ENCODE measurements at regions not wholly inside any gene's neighbourhood (a gene's known extent, or its start where the extent isn't known, plus 50 kb on each side); places are given as distances from the start of the nearest gene placed in this dataset.
A peak's percentile ranks its signal among the peaks of the same experiment; 100 is the strongest.
"Not testable (repeated sequence)": the region's sequence is repeated elsewhere in the genome, so short reads cannot be mapped to it uniquely, and the experiment has no call there.

DNA sequence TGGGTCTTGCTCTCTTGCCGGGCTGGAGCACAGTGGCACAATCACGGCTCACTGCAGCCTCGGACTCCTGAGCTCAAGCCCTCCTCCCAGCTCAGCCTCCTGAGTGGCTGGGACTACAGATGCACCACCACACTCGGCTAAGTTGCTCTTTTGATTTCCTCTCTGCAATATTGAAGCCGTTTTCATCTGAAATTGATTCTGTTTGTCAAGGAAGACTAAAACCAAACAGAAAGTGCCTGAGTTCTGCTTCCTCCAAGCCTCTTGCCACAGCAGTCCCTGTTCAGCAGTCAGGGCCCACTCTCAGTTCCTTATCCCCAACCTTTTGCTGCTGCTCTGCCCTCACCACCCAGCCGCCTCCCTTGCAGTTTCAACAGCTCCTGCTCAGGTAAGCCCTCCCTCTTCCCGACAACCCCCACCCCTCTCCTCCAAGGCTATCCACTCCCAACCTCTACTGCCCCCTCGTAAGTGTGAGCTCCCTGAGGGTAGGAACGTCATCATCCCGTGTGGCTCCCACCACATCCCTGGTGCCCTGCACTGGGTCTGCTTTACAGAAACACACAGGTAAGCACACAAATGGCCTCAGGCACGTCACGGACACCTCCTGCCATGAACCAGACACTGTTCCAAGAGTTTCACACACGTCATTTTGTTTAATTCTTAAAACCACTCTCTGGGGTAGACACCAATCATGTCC, 70.7 kb upstream of the TAB2 start:
- no peak for DNase-seq

DNA sequence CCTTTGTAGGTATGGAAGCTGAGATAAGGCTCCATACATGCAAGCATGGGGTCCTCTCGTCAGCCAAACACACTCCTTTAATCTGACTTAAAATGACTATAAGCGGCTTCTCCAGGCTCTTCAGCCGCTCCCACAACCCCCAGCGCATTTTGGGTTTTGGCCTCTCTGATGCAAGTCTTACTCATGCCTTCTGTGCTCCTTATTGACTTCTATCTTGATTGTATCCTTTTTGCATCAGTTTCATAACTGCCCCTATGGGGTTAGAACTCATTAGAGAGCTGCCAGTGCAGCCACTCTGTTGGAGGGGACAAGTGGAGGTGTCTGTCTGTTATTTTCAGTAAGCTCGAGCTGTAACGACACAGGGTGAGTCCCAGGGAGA, 70.1 kb upstream of the TAB2 start:
- no peak for DNase-seq

DNA sequence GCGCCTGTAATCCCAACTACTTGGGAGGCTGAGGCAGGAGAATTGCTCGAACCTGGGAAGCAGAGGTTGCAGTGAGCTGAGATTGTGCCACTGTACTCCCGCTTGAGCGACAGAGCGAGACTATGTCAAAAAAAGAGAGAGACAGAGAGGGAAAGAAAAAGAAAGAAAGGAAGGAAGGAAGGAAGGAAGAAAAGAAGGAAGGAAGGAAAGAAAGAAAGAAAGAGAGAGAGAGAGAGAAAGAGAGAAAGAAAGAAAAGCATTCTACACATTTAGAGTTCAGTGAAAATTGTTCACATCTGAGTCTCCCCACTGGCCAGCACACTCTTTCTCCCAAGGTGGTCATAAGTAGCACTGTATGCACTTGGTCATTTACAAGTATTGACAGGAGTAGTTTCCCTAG, 69.2 kb upstream of the TAB2 start:
- DNase-seq = not testable (repeated sequence)

DNA sequence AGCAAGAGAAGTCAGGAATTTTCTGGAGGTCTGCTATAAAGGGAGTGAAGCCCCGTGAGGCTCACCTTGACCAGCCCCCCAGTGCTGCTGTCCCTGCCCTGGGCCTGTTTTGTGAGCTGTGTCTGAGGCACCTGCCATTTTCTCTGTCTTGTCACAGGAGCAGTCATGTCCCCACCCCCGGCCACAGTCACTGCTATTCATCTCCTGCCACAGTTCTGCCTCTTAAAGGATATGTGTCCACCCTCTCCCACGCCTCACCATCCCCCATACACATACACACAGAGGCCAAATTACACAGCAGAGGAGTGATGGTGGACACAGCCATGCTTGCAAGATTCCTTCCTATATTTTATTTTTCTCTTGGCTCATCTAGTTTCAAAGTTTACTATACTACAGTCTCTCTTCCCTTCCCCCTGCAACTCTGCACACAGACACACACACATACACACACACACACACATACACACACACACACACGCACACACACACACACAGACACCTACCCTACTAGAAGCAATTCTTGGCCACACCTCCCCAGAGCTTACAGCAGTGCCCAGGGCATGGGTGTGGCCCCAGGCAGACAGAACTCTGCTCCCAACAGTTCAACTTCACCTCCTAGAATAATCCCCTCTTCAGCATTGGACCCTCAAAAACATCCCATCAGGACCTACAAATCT, 68.7 kb upstream of the TAB2 start:
- no peak for DNase-seq

DNA sequence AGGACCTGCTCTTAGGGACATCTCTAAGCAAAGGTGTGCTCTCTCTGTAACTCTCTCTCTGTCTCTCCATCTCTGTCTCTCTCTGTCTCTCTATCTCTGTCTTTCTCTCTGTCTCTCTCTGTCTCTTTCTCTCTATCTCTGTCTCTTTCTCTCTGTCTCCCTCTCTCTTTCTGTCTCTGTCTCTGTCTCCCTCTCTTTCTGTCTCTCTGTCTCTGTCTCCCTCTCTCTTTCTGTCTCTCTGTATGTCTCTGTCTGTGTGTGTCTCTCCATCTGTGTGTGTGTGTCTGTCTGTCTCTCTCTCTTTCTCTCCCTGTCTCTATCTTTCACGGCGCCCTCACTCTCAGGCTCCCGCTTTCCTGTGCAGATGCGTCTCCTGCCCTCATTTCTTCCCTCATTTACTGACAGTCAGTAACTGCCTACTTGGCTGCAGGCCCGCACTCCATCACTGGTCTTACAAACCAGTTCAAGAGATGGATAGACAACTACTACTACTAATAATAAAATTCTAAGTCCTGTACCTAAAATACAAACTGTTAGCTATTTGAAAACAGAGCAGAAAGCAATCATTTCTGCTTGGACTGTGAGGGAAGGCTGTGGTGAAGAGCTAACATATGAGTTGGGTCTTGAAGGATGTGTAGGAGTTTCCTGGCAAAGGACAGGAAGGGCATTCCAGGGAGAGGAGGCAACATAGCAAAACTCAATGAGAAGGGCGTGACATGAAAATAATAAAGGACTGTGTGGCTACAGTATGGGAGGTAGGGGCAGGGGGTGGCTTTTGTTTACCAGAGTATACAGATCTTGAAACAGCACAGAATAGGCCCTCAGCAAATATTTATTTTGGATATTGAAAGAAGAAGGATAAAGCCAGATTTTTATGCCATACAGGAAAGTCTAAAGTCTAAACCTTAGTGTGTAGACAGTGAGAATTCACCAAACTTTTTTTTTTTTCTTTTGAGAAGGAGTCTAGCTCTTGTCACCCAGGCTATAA, 67.8 kb upstream of the TAB2 start:
- DNase-seq = no peak

DNA sequence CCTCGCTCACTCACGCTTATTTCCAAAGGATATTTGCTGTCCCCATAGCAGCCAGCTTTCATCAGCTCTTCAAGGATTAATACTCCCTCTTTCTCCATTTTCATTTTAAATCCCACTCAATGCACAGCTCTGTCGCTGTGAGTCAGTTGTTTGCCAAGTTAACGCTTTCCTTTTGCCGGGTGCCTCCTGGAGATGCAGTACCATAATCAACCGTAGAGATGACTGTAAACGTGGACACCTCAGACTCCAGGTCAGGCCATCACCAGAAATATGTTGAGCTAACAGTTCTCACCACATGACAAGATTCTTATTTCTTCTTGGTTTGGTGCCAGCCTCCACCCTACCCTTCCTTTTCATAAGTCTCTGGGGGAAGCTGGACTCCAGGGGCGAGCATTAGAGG, 66.6 kb upstream of the TAB2 start:
- DNase-seq = no peak

DNA sequence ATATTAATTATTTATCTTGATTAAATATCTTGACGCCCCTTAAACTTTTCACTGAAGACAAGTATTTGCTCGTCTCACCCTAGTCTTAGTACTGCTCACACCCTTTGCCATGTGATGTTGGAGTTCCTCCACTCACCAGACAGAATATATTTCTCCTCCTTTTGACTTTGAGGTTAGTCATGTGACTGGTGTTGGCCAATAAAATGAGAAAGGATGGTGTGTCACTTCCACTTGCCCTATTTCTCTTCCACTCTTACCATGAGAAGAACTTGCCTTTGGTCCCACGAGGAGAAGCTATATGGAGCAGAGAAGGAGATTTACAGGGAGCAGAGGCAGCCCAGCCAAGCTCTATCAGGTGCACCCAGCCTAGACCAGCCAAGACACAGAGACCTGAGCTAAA, 64.9 kb upstream of the TAB2 start:
- no peak for DNase-seq

DNA sequence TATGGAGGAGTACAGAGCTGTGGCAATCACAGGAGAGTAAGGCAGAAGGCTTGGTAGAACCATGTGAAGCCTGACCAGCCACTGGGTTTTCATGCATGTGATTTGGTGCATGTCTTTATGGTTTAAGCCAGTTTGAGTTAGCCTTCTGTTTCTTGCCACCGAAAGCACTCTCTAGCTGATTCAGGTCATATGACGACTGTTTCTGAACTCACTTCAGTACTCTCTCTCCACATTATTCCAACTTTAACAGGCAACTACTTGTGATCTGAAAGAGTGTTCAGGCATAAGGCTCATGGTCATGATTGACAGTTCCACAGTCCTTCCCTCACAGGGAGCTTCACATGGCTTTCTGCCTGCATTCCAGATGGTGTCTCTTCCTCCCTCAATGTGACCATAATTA, 63.3 kb upstream of the TAB2 start:
- DNase-seq = no peak

DNA sequence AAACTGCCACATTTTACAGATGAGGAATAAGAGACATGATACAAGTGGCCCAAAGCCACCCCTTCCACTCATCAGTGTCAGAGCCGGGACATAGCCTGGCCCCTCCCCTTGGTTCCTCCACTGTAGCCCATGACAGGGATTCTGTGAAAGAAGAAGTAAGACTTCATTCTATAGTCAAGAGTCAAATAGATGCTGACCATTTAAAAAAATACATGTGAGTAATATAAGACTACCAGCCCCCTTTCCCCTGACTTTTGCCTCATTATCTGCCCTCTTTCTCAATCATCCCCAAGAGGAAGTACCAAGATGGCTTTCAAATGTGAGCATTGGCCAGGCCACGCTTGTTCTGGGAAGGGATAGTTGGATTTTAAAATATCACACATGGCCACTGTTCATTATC, 57.8 kb upstream of the TAB2 start:
- no peak for DNase-seq

DNA sequence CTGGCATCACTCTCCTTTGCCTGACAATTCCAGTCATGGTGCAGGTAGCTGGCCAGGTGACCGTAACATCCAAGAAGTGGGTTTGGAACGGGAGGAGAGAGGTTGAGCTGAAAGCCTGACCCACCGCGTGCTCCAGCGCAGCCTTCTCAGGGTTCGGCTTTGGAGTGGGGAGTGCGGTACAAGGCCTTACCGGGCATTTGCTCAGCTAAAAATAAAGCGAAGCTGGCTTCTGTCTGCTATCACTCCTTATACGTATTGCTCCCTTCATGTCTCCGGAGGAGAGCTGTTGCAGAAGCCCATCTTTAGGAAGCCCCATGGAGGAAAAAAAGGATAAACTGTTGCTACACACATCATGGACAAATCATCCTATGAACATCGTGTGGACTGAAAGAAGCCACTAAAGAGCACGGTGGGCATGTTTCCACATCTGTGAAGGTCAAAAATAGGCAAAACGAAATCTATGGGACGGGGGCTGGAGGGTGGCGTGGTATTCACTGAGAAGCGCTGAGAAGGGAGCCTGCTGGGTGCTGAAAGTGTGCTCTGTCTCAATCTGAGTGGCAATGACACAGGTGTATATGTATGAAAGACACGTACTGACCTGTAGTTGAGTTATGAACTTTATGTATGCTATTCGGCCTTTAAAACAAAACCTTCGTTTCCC, 57.2 kb upstream of the TAB2 start:
- no peak for DNase-seq

DNA sequence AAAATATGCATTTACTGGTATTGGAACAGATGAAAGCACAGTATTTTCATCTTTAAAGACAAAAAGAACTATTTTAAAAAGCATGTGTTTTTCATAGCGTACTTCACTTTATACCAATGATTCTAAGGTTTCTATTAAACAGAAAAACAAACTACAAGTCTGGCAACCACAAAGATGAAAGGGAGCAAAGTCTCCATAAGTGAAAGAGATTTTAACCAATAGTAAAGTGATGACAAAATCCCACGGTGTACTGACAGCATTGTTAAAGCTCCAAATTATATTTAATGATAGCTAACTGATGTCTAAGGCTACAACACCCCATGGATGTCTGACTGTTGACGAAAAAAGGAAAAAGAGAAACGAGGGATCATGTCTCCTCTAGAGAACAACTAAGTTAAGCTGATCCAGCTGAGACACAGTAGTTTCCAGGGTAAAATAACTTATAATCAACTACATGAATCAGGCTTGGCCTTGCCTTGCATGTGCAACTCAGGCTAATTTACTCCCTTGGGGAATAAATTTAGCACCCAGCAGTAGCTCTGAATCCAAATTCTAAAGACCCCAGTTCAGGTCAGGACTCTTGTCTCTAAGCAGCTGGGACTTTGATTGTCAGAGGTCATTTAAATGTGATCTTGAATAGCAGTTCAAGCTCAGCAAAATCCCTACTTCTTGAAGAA, 56.0 kb upstream of the TAB2 start:
- no peak for DNase-seq

DNA sequence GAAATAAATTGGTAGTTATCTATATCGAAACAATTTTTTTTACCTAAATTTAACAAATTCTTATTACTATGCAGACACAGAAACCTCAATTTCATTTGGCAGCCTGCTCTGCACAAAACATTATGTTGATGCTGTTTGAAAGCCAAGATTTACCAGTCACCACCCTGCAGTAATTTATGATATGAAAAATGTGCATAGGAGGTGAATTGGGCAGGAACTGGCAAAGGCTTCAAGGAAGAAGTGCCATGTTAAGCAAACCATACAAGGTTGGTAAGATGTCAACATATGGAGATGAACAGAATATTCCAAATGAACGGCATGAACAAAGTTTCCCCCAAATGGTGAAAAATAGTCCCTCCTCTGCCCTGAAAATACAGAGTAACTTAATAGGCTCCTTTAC, 54.2 kb upstream of the TAB2 start:
- DNase-seq = no peak

DNA sequence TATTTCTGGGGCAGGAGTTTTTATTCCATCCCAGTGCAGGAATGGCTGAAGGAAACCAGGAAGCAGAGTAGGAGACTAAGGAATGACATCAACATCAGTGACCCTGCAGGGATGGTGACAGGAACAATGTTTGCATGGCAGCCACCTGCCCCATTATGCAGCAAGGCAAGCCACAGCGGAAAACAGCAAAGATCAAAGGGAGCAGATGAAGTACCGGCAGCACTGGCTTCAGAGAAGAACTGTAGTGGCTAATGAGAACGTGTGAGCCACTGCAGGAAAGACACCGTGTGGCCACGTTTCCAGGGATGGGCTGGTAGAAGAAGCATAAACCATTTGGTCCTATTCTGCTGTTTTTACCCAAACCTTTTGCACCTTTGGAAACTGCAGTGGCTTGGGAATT, 52.9 kb upstream of the TAB2 start:
- DNase-seq = peak; percentile 25

DNA sequence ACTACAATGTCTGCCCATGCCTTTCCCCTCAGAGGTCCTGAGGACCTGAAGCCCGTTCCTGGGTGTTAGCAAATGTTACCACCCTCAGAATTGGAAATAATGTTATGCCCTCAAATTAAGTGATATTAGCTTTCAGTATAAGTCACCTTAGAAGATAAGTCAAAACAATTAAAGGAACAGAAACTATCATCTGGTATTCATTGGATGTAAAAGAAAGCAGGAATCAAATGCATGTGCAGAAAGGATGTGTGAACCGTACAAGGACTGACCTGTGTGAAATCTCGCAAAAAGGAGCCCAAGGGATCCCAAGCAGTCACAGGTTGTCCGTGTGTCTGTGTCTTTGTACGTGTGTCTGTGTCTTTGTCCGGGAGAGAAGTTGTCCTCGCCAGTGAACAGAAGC, 51.6 kb upstream of the TAB2 start:
- no peak for DNase-seq

DNA sequence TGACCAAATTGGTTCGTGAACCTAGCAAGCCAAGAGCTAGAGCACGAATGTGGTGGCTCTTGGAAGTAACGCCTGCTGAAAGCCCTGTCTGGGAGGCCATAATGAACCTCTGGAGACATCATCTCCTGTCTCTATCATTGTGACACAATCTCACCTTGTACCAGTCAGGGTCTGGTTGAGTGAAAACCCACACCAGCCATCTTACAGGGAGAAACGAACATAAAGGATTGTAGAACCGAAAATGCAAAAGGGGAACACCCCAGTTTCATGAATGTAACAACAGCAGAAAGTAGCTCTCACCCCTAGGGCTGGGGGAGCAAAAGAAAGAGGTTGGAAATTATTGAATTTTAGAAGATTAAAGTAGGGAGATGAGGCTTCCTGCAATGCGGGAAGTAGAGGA, 50.9 kb upstream of the TAB2 start:
- no peak for DNase-seq

DNA sequence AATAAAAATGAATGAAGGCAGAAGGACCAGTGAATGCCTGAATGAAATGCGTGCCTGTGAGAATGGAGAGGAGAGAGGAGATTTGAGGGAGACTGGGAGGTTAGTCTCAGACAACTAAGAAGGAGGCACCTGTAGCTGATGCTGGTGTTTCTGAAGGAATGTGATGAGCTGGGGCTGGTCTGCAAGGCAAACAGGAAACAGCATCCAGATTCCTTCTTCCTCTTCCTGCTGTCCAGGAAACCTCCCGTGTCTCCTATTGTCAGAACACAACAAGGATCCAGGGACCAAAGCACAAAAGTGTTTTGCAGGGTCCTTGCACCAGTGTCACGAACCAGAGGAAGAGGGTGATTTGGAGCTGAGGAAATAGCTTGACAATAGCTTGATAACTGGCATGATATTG, 50.4 kb upstream of the TAB2 start:
- no peak for DNase-seq

DNA sequence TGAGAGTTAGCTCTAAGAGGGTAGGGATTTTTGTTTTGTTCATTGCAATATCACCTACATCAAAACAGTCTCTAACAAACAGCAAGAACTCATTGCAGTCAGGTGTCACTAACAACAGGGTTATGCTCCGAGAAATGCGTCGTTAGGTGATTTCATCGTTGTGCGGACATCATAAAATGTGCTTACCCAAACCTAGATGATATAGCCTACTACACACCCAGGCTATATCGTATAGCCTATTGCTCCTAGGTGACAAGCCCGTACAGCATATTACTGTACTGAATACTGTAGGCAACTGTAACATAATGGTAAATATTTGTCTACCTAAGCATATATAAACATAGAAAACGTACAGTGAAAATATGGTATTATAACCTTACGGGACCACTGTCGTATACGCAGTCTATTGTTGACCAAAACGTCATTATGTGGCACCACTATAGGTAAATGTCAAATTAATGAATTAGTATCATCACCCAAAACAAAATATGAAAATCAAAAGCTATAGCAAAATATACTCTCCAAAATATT, 49.9 kb upstream of the TAB2 start:
- no peak for DNase-seq
